HEK293 (cell line): ENCODE measurements at regions not wholly inside any gene's neighbourhood (a gene's known extent, or its start where the extent isn't known, plus 50 kb on each side); places are given as distances from the start of the nearest gene placed in this dataset.

Experiments used
- CTCF ChIA-PET: fragments of 350-600 bp; formaldehyde crosslinking; extraction: SDS; loops from one replicate; lab custom pipeline; 2021; ENCODE audit warnings: antibody characterized with exemption; lab: Yijun Ruan, JAX
- POLR2A ChIA-PET: fragments of 300-600 bp; formaldehyde crosslinking; extraction: SDS; loops from one replicate; lab custom pipeline; 2020; ENCODE audit warnings: antibody characterized with exemption, inconsistent platforms; lab: Yijun Ruan, JAX
- H3K27ac ChIP-seq: fragments of 200-500 bp; sonication (Bioruptor generic); 2 replicates; pipeline ENCODE4 v1.5.1; 2014; ENCODE audit warnings: low read depth, low read length, control low read depth, inconsistent platforms; ENCODE audit errors: extremely low read depth
- H3K36me3 ChIP-seq, 2 experiments: fragments of 200-500 bp in 1 of 2; sonication (Bioruptor generic) in 1 of 2; 1 replicate in 1 of 2; 2 replicates in 1 of 2; pipeline ENCODE4 v1.5.1; 2014 to 2017; ENCODE audit warnings: inconsistent platforms in 2 of 2, low read length in 2 of 2; ENCODE audit not compliant: control insufficient read depth in 2 of 2, insufficient read depth in 1 of 2
- H3K4me1 ChIP-seq: fragments of 200-500 bp; sonication (Bioruptor generic); 2 replicates; pipeline ENCODE4 v1.5.1; 2014; ENCODE audit warnings: mild to moderate bottlenecking, low read length, inconsistent platforms; ENCODE audit not compliant: control insufficient read depth, insufficient read depth
- H3K4me3 ChIP-seq: 2 replicates; pipeline ENCODE4 v1.5.1; 2011; ENCODE audit warnings: low read depth, mild to moderate bottlenecking, control low read depth, low read length, moderate library complexity
- H3K9me3 ChIP-seq: fragments of 200-500 bp; sonication (Bioruptor generic); 2 replicates; pipeline ENCODE4 v1.5.1; 2014; ENCODE audit warnings: low read depth, low read length, inconsistent platforms; ENCODE audit not compliant: control insufficient read depth, insufficient read depth
- GLI2 ChIP-seq: fragments of 450-650 bp; formaldehyde crosslinking; IDR thresholded peaks from 2 replicates; pipeline ENCODE4; 2017; ENCODE audit warnings: missing biosample characterization, missing genetic modification characterization, low read depth, borderline replicate concordance
- KLF16 ChIP-seq: fragments of 450-650 bp; formaldehyde crosslinking; IDR thresholded peaks from 2 replicates; pipeline ENCODE4 v1.5.1; 2017; ENCODE audit warnings: missing biosample characterization, missing genetic modification characterization
- MZF1 ChIP-seq: fragments of 450-650 bp; formaldehyde crosslinking; IDR thresholded peaks from 2 replicates; pipeline ENCODE4 v1.5.1; 2017; ENCODE audit warnings: missing biosample characterization, missing genetic modification characterization, borderline replicate concordance
- SCRT1 ChIP-seq: fragments of 450-650 bp; formaldehyde crosslinking; IDR thresholded peaks from 2 replicates; pipeline ENCODE4 v1.5.1; 2016; ENCODE audit warnings: missing biosample characterization, missing genetic modification characterization, borderline replicate concordance
- SP2 ChIP-seq: fragments of 450-650 bp; formaldehyde crosslinking; IDR thresholded peaks from 2 replicates; pipeline ENCODE4 v1.5.1; 2016; ENCODE audit warnings: missing biosample characterization, missing genetic modification characterization
- ZBTB1 ChIP-seq: fragments of 450-650 bp; formaldehyde crosslinking; IDR thresholded peaks from 2 replicates; pipeline ENCODE4 v1.5.1; 2016; ENCODE audit warnings: missing biosample characterization, missing genetic modification characterization
- ZIC2 ChIP-seq: fragments of 450-650 bp; formaldehyde crosslinking; IDR thresholded peaks from 2 replicates; pipeline ENCODE4 v1.5.1; 2016; ENCODE audit warnings: missing biosample characterization, missing genetic modification characterization
- ZNF140 ChIP-seq: fragments of 450-650 bp; formaldehyde crosslinking; IDR thresholded peaks from 2 replicates; pipeline ENCODE4 v1.5.1; 2016; ENCODE audit warnings: missing biosample characterization, missing genetic modification characterization
- ZNF146 ChIP-seq: fragments of 450-650 bp; formaldehyde crosslinking; IDR thresholded peaks from 2 replicates; pipeline ENCODE4 v1.5.1; 2016; ENCODE audit warnings: missing biosample characterization, missing genetic modification characterization
- ZNF211 ChIP-seq: fragments of 450-650 bp; formaldehyde crosslinking; IDR thresholded peaks from 2 replicates; pipeline ENCODE4 v1.5.1; 2016; ENCODE audit warnings: low read depth, missing biosample characterization, missing genetic modification characterization
- ZNF214 ChIP-seq: fragments of 450-650 bp; formaldehyde crosslinking; IDR thresholded peaks from 2 replicates; pipeline ENCODE4 v1.5.1; 2017; ENCODE audit warnings: missing biosample characterization, mild to moderate bottlenecking, missing genetic modification characterization, borderline replicate concordance
- ZNF292 ChIP-seq: fragments of 450-650 bp; formaldehyde crosslinking; IDR thresholded peaks from 2 replicates; pipeline ENCODE4 v1.5.1; 2016; ENCODE audit warnings: low read depth, missing biosample characterization, missing genetic modification characterization, borderline replicate concordance
- ZNF341 ChIP-seq: fragments of 450-650 bp; formaldehyde crosslinking; IDR thresholded peaks from 2 replicates; pipeline ENCODE4; 2016; ENCODE audit warnings: low read depth, missing biosample characterization, missing genetic modification characterization
- ZNF391 ChIP-seq: fragments of 450-650 bp; formaldehyde crosslinking; IDR thresholded peaks from 2 replicates; pipeline ENCODE4 v1.5.1; 2016; ENCODE audit warnings: low read depth, missing biosample characterization, missing genetic modification characterization, borderline replicate concordance
- ZNF521 ChIP-seq: fragments of 450-650 bp; formaldehyde crosslinking; IDR thresholded peaks from 2 replicates; pipeline ENCODE4 v1.5.1; 2017; ENCODE audit warnings: missing biosample characterization, mild to moderate bottlenecking, missing genetic modification characterization
- ZNF558 ChIP-seq: fragments of 450-650 bp; formaldehyde crosslinking; IDR thresholded peaks from 2 replicates; pipeline ENCODE4 v1.5.1; 2016; ENCODE audit warnings: missing biosample characterization, missing genetic modification characterization
- ZNF560 ChIP-seq: fragments of 450-650 bp; formaldehyde crosslinking; IDR thresholded peaks from 2 replicates; pipeline ENCODE4 v1.5.1; 2017; ENCODE audit warnings: missing biosample characterization, missing genetic modification characterization, borderline replicate concordance
- ZNF571 ChIP-seq: fragments of 450-650 bp; formaldehyde crosslinking; IDR thresholded peaks from 2 replicates; pipeline ENCODE4 v1.5.0; 2017; ENCODE audit warnings: missing biosample characterization, missing genetic modification characterization
- ZNF776 ChIP-seq: fragments of 450-650 bp; formaldehyde crosslinking; IDR thresholded peaks from 2 replicates; pipeline ENCODE4 v1.5.0; 2017; ENCODE audit warnings: missing biosample characterization, missing genetic modification characterization, borderline replicate concordance
- ZNF792 ChIP-seq: fragments of 450-650 bp; formaldehyde crosslinking; IDR thresholded peaks from 2 replicates; pipeline ENCODE4 v1.5.1; 2016; ENCODE audit warnings: missing biosample characterization, missing genetic modification characterization
- ZSCAN23 ChIP-seq: fragments of 450-650 bp; formaldehyde crosslinking; IDR thresholded peaks from 2 replicates; pipeline ENCODE4 v1.5.1; 2016; ENCODE audit warnings: missing biosample characterization, missing genetic modification characterization
- TF ChIP-seq, protein P1 (sequence below): fragments of 450-650 bp; formaldehyde crosslinking; IDR thresholded peaks from 2 replicates; pipeline ENCODE4 v1.5.1; 2016; ENCODE audit warnings: missing biosample characterization, missing genetic modification characterization, borderline replicate concordance
- TF ChIP-seq, protein P2 (sequence below): fragments of 450-650 bp; formaldehyde crosslinking; optimal IDR thresholded peaks from 2 replicates; pipeline ENCODE3; 2016; ENCODE audit warnings: missing biosample characterization, mild to moderate bottlenecking, missing genetic modification characterization
- TF ChIP-seq, protein P3 (sequence below): fragments of 450-650 bp; formaldehyde crosslinking; IDR thresholded peaks from 2 replicates; pipeline ENCODE4 v1.5.1; 2016; ENCODE audit warnings: missing biosample characterization, missing genetic modification characterization
- TF ChIP-seq, protein P4 (sequence below): sonication (generic); formaldehyde crosslinking; IDR thresholded peaks from 2 replicates; pipeline ENCODE4 v1.8.1; 2022; ENCODE audit warnings: mild to moderate bottlenecking, moderate library complexity, missing genetic modification reagents
- TF ChIP-seq, protein P5 (sequence below): fragments of 450-650 bp; formaldehyde crosslinking; IDR thresholded peaks from 2 replicates; pipeline ENCODE4 v1.5.1; 2016; ENCODE audit warnings: missing biosample characterization, missing genetic modification characterization

DNA sequence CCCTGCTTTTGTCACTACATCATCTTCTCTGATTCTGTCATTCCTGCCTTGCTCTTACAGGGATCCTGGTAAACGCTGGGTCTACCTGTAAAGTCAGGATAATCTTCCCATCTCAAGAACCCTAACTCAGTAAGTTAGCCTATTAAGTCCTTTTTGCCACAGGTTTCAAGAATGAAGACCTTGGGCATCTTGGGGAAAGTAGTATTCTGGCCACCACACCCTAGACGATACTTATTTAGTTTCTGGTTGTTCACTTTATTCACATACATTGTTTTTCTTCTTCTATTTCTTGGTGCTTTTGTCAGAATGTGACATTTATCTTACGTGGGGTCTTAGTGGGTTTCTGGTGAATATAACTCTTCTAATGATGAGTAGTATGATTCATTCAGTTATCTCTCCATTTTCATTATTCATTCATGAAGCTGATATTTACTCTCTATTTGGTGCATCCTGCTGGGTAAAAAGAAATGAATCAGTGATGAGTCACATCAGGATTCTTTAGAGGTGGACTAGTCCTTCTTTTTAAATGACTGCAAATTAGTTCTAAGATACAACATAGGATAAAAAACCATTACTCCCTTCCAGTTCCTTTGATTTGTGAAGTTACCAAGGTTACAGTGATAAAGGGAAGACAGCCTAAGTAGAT is 514.4 kb upstream of the B3GALT2 start:
- H3K9me3 ChIP-seq = no peaks in the 10 kb centered on the region
- ChIA-PET POLR2A (no interaction called here), CTCF (no interaction called here)

DNA sequence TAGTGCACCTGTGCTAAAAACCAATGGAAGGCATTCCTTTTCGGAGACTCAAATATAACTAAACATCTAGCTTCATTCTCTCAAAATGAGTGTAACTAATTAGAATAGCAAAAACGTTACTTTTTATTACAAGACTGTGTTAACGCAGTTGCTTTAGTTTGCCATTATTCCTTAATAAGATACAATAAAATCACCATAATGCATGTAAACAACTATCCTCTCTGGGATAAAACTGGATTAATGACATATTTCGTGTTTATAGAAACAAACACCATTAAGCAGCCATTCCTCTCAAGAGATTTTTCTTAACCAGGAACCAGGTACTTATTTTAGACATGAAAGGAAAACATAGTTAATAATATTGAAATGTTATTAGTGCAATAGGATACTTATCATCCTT is 512.8 kb upstream of the B3GALT2 start:
- TF ChIP-seq ZNF214 (tag by site-specific recombination) = no peak
- TF ChIP-seq SCRT1 = no peak
- TF ChIP-seq, protein P1, sequence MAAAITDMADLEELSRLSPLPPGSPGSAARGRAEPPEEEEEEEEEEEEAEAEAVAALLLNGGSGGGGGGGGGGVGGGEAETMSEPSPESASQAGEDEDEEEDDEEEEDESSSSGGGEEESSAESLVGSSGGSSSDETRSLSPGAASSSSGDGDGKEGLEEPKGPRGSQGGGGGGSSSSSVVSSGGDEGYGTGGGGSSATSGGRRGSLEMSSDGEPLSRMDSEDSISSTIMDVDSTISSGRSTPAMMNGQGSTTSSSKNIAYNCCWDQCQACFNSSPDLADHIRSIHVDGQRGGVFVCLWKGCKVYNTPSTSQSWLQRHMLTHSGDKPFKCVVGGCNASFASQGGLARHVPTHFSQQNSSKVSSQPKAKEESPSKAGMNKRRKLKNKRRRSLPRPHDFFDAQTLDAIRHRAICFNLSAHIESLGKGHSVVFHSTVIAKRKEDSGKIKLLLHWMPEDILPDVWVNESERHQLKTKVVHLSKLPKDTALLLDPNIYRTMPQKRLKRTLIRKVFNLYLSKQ (tag by site-specific recombination) = no peak
- no peak for TF ChIP-seq ZNF211
- no peak for TF ChIP-seq ZNF792 (tag by site-specific recombination)
- no peak for TF ChIP-seq ZNF341
- TF ChIP-seq ZSCAN23 (tag by site-specific recombination) = no peak
- TF ChIP-seq, protein P2, sequence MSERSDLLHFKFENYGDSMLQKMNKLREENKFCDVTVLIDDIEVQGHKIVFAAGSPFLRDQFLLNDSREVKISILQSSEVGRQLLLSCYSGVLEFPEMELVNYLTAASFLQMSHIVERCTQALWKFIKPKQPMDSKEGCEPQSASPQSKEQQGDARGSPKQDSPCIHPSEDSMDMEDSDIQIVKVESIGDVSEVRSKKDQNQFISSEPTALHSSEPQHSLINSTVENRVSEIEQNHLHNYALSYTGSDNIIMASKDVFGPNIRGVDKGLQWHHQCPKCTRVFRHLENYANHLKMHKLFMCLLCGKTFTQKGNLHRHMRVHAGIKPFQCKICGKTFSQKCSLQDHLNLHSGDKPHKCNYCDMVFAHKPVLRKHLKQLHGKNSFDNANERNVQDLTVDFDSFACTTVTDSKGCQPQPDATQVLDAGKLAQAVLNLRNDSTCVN = no peak
- no peak for TF ChIP-seq GLI2 (tag by site-specific recombination)
- TF ChIP-seq, protein P3, sequence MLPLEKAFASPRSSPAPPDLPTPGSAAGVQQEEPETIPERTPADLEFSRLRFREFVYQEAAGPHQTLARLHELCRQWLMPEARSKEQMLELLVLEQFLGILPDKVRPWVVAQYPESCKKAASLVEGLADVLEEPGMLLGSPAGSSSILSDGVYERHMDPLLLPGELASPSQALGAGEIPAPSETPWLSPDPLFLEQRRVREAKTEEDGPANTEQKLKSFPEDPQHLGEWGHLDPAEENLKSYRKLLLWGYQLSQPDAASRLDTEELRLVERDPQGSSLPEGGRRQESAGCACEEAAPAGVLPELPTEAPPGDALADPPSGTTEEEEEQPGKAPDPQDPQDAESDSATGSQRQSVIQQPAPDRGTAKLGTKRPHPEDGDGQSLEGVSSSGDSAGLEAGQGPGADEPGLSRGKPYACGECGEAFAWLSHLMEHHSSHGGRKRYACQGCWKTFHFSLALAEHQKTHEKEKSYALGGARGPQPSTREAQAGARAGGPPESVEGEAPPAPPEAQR = no peak
- no peak for TF ChIP-seq ZNF292 (tag by site-specific recombination)
- TF ChIP-seq ZNF391 (tag by site-specific recombination) = no peak
- TF ChIP-seq, protein P4, sequence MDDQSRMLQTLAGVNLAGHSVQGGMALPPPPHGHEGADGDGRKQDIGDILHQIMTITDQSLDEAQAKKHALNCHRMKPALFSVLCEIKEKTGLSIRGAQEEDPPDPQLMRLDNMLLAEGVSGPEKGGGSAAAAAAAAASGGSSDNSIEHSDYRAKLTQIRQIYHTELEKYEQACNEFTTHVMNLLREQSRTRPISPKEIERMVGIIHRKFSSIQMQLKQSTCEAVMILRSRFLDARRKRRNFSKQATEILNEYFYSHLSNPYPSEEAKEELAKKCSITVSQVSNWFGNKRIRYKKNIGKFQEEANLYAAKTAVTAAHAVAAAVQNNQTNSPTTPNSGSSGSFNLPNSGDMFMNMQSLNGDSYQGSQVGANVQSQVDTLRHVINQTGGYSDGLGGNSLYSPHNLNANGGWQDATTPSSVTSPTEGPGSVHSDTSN = no peak
- TF ChIP-seq, protein P5, sequence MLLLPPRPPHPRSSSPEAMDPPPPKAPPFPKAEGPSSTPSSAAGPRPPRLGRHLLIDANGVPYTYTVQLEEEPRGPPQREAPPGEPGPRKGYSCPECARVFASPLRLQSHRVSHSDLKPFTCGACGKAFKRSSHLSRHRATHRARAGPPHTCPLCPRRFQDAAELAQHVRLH (tag by site-specific recombination) = no peak
- TF ChIP-seq ZNF140 (tag by site-specific recombination) = no peak
- TF ChIP-seq ZNF776 (tag by site-specific recombination) = no peak
- no peak for TF ChIP-seq ZNF560 (tag by site-specific recombination)
- TF ChIP-seq KLF16 (tag by site-specific recombination) = no peak
- POLR2A ChIA-PET = no interaction called here
- H3K27ac ChIP-seq = no peak overlapping the region
- H3K9me3 ChIP-seq = no peaks in the 10 kb centered on the region
- H3K4me3 ChIP-seq = no peak overlapping the region
- CTCF ChIA-PET = no interaction called here
- no peaks in the 10 kb centered on the region for H3K36me3 ChIP-seq
- no peaks in the 10 kb centered on the region for H3K4me1 ChIP-seq

More for the DNA sequence above, 514.4 kb upstream of the B3GALT2 start:
- Histone ChIP-seq H3K27ac (no peak overlapping the region), H3K4me1 (no peaks in the 10 kb centered on the region), H3K36me3 (no peaks in the 10 kb centered on the region), H3K4me3 (no peak overlapping the region)
- TF ChIP-seq ZNF558 (tag by site-specific recombination) = no peak
- no peak for TF ChIP-seq ZNF146 (tag by site-specific recombination)
- TF ChIP-seq MZF1 (tag by site-specific recombination) = no peak
- TF ChIP-seq SP2 = no peak
- TF ChIP-seq ZIC2 (tag by site-specific recombination) = no peak
- TF ChIP-seq, protein P3 = no peak
- no peak for TF ChIP-seq ZBTB1 (tag by site-specific recombination)
- no peak for TF ChIP-seq ZNF521 (tag by site-specific recombination)
- no peak for TF ChIP-seq ZNF571 (tag by site-specific recombination)
